NK-92 treated with Interleukin-12 subunit alpha and Interleukin-12 subunit beta, amount 100 ng/mL, for 24 hours (cell line): ENCODE measurements at regions not wholly inside any gene's neighbourhood (a gene's known extent, or its start where the extent isn't known, plus 50 kb on each side); places are given as distances from the start of the nearest gene placed in this dataset.

Experiments used
- DNase-seq: peaks from one replicate; lab custom pipeline; 2025; lab: John Stamatoyannopoulos, UW

DNA sequence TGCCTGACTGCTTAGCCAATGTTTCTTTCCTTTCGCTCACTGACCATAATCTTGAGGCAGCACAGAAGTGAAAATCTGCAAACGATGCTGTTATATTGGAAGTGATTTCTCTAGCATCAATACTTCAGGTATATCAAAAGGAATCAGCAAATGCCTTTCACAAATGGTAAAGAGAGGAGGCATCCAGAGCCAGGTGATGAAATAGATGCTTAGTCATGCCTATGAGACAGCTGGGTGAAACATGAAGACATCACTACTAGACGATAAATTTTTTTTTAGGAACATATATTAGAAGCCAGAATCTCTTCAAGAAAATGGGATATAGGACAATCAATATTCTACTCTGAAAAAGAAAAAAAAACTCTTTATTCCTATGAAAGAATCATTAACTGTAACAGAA lies 249.2 kb upstream of the SLC39A10 start:
- no peak for DNase-seq

DNA sequence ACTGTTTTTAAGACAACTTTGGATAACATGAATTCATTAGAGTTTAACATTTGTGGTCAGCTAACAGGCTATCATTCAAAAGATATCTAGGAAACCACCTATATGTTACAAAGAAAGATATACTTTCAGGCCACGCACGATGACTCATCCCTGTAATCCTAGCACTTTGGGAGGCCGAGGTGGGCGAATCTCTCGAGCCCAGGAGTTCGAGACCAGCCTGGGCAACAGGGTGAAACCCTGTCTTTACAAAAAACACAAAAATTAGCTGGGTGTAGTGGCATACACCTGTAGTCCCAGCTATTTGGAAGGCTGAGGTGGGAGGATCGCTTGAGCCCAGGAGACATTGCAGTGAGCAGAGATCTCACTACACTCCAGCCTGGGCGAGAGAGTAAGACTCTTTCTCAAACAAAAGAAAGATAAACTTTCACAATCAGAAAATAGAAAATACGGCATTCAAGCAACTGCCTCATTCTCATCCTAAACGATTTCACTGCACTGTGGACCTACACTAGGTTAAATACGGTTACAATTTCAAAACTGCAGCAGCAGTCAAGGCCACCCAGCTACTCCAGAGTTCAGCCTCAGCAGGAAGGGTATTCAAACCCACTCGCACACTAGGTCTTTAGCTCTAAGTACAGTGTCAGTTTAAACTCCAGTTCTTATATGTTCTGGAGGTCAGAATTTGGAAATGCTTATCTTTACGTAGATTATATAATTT lies 250.0 kb upstream of the SLC39A10 start:
- DNase-seq: no peak

DNA sequence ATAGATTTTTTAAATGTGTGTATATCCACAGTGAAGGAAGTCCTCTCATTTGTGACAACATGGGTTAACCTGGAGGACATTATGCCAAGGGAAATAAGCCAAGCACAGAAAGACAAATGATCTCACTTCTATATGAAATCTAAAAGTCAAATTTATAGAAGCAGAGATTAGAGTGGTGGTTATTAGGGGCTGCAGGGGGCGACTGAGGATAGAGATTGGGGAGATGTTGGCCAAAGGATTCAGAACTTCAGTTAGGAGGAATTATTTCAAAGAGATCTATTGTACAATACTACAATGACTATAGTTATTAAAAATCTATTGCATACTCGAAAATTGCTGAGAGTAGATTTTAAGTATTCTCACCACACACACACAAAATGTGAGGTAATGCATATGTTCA lies 252.4 kb upstream of the SLC39A10 start:
- DNase-seq: no peak

DNA sequence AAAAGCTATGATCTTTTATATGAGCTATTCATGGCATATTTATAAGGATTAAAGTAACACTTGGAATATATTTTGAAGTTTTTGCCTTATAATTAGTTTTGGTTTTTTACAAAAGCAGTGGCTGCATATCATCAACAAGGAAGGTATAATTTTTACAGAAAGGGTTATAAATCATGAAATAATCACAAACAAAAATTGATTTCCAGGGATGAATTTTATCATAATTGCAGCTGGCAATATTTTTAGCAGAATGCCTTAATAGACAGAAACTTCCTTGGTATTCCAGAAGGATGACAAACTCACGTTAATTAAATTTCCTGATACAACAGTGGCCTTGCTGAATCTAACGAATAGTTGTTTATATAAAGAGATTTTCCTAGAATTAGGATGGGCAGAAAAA lies 260.5 kb upstream of the SLC39A10 start:
- no peak for DNase-seq

DNA sequence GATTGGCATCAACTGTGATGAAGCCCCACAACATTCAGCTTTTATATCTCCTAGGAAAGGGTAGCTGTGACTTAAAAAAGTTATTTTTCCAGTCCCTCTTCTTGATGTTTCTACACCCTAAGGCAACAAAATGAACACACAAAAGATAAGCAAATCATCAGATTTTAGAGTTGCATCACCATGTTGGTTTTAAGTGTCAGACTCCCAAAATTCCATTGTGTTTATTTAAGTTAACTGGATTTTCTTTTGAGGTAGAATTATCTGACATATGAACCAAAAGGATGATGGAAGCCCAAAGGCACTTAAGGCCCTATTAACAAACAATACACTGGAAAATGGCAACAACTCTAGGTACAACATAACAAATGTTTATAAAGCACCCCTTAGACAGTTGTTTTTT lies 261.7 kb upstream of the SLC39A10 start:
- no peak for DNase-seq

DNA sequence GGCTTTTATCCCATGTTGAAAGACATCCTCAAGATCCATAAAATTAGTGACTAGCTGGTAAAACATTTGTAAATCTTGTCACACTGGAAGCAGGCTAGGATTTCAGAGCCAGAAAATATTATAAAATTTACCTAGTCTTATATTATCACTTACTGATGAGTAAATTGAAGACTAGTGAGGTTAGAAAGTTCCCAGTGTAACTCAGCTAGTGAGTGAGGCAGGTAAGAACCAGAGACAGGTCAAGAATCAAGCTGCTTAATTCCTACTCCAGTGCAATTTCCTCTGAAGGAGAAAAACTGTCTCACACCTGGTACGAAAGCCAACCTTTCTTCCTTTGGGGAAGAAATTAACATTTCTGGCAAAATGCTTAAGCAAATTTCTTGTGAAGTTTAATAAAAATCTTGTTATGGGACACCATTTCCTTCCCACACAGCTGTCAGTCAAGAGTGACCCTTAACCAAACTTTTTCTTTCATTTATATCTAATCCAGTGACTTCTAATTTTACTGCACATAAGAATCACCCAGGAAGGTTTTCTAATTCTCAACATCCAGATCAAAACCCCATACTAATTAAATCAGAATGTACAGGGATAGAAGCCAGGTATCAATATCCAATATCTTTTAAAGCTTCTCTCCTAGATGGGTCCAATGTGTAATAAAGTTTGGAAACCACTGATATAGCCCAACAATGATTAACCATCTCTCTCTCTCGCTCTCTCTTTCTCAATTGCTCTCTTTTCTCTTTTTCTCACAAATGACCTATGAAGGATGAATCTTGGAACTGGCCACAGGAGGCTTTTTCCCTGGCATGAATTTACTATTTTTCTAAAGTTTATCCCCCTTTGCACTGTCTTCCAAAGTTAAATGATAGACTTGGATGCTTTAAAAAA lies 264.3 kb upstream of the SLC39A10 start:
- no peak for DNase-seq

DNA sequence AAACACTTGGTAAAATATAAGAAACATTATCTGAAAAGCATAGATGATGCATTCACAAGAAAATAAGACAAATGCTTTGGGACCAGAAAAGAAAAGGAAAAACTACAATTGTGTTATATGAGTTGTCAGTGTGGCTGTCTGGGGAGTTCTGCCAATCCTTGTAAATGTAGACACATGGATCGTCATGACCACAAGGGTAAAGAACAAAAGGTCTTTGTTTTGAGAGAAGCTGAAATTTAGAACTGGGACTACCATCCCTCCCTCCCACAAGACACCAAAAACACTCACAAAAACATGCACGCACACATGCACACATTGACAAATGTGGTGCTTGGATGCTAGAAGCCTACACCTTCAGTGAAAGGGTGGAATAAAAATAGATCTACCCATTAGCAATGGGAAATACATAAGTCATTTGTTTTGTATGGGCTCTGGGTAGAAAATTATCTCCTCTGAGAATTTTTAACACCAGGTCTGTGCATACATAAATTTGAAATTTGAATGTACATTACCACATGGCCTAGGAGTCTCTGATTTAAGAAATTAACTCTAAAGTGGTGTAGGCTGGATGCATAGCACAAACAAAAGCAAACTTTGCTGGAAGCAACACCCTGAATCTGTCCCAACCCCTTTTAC lies 266.2 kb upstream of the SLC39A10 start:
- no peak for DNase-seq

DNA sequence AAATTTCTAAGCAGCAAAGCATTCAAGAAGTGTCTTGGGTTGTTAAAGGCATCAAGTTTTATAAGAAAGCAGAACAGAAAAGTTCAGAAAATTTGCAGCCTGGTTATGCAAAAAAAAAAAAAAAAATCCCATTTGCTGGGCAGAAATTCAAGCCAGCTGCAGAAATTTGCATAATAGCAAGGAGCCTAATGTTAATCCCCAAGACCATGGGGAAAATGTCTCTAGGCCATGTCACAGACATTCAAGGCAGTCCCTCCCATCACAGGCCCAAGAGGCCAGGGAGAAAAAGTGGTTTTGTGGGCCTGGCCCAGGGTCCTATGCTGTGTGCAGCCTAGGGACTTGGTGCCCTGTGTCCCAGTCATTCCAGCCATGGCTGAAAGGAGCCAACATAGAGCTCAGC lies 269.0 kb upstream of the SLC39A10 start:
- DNase-seq: no peak

DNA sequence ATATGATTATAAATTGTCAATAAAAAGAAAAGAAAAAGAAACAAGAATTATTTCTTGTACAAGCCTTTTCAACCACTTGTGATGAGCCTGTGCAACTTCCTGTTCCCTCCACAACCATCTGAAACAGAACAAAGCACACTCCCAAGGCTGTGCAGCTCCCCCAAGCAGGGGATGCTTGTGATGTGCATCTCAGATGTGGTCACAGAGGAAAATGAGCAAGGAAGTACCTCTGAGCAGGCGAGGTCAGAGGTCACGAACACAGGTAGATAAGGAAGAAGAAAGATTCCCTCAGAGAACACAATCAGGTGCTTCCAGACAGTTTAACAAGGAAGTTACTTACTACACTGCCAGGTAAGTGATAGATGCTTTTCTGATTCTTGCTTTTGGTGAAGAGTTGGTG lies 274.8 kb upstream of the SLC39A10 start:
- no peak for DNase-seq

DNA sequence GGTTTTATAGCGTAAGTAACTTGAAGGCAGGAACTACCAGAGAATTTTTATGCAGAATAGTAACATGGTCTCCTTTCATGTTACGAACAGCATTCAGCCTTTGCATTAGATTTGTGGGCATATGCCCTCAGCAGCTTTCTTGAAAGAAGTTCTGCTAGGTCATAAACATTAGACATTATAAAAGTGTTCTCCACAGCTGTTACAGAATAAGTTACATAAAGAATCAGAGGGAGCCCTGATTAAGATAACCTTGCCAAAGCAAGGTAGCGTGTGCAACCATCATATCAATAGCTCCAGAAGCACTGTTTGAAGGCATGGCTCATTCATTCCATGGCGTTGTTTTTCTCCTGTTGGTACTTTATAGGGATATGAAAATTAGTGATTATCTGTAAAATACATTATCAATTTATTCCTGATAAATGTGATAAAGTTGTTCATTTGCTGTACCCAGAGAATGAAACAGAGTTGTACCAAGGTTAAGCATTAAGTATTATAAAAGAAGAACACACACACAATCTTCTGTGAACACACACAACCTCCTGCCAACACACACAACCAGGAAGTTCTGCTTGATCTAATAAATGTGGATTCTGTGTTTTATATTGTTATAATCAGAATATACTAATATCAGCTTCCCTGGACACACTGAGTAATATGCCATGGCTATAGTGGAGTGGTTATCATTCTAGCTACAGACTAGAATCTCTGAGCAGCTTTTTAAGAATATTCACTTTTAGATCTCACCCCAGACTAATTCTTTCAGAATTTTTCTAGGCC lies 286.7 kb upstream of the SLC39A10 start:
- no peak for DNase-seq

DNA sequence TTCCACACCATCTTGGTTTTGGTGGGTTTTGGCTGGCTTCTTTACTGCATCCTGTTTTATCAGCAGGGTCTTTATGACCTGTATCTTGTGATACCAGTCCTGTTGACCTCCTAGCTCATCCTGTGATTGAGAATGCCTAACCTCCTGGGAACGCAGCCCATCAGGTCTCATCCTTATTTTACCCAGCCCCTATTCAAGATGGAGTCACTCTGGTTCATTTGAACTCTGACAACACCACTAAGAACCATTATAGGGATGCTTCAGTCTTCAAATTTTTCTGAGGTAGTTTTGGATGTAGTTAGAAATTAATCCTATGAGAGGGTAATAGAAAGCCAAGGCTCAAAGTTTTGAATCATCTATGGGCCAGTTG lies 287.8 kb upstream of the SLC39A10 start:
- no peak for DNase-seq

DNA sequence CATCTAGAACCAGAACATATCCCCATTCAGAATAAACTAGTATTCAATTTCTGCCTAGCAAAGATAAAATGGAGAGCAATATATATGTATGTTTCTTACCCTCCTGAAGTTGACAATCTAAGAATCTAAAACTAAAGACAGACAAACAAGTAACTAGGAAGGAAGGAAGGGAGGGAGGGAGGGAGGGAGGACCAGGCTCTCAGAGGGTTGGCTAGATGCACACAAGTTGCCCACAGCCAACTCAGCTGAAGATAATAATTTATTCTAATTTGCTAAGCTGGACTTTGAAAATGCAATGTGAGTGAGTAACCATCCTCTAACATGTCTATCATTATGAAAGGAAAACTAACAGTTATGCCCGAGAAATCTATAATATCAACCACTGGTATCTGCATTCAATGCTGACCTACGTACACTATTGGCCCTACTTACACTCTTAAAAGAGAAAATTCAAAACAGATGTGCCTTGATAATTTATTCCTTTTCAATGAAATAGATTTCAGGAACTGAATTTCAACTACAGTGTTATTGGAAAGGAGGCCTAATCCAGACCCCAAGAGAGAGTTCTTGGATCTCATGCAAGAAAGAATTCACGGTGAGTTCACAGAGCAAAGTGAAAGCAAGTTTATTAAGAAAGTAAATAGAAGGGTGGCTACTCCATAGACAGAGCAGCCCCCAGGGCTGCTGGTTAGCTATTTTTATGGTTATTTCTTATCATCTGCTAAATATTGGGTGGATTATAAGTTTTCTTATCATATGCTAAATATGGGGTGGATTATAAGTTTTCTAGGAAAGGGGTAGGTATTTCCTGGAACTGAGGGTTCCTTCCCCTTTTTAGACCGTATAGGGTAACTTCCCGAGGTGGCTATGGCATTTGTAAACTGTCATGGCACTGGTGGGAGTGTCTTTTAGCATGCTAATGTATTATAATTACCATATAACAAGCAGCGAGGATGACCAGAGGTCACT lies 288.5 kb upstream of the SLC39A10 start:
- DNase-seq: no peak

DNA sequence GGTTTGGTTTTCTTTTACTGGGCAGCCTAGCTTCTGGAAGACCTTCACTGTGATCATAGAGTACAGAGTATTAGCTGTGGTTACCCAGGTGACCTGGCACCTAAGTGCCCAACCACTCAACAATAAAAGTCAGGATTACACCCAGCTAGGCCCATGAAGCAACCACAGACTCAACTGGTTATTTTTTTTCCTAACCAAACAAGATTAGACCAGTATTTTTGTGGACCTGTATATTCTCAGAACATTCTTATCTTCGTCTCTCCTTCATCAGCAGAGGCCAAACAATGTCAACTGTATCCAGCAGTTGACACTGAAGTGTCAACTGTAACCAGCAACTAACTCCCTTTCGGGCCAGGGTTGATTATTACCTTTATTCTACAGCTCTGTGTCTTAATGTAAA lies 289.2 kb upstream of the SLC39A10 start:
- DNase-seq: no peak

DNA sequence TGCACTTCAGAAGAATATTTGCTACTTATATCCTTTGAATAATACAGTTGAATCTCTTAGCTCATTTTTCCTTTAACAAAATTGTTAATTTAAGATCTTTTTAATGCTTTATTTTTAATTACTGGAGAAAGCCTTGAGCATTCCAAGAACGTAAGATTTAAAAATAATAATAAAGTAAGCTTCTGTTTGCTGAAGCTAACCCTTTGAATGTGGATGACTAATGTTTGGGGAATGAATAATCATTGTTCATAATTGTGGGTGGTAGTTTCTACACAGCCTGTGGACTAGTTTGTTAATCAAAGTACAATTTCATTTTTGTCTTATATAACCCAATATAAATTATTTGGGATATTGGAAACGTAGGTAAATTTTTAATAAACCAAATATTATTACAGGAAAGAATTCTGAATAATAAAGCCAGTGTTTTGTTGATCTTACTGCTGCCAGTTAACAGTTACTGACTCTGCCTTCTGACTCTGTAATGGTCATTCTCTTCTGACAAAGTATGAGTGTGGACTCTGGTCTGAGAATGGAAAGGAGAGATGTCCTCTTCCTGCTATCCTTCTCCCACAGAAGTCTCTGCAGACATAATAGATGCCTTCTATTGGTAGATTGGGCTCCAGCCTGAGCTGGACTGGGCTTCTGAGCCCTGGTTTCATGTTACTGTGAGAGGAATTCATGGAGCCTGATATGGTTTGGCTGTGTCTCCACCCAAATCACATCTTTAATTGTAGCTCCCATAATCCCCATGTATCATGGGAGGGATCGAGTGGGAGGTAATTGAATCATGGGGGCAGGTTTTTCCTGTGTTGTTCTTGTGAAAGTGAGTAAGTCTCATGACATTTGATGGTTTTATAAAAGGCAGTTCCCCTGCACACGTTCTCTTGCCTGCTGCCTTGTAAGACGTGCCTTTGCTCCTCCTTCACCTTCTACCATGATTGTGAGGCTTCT lies 292.7 kb upstream of the SLC39A10 start:
- no peak for DNase-seq

DNA sequence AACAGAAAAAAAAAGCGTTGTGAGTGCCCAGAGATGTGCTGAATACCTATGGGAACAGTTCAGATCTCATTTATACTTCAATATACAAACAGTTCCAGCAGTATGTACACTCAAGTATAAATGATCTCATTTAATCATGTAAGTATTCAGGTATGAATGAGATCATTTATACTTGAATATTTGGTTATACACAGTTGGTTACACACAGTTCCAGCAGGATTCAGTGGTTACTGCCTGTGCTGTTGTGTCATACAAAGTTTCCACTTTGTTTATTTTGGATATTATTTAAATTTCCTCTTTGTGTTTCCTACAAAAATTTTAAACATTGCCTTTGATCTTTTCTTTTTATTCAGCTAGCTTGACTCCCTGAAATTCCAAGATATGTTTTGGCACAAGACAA lies 293.5 kb upstream of the SLC39A10 start:
- DNase-seq: no peak

DNA sequence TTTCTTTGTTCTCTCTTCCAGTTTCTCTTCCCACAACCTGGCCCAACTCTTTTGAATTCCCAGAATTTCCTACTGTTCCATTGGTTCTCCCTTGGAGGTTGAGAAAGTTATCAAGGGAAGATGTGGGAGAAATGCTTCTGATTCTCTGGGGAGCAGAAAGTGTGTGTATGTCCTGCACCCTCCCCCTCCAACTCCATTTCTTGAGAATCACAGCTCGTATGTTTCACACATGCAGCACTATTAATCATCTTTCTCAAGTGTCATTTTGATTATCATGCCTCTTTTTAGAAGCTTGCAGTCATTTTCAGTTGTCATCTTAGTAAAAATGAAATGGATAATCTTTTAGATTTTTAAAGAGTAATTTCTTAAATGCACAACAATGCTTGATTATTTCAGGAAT lies 296.8 kb upstream of the SLC39A10 start:
- DNase-seq: no peak

DNA sequence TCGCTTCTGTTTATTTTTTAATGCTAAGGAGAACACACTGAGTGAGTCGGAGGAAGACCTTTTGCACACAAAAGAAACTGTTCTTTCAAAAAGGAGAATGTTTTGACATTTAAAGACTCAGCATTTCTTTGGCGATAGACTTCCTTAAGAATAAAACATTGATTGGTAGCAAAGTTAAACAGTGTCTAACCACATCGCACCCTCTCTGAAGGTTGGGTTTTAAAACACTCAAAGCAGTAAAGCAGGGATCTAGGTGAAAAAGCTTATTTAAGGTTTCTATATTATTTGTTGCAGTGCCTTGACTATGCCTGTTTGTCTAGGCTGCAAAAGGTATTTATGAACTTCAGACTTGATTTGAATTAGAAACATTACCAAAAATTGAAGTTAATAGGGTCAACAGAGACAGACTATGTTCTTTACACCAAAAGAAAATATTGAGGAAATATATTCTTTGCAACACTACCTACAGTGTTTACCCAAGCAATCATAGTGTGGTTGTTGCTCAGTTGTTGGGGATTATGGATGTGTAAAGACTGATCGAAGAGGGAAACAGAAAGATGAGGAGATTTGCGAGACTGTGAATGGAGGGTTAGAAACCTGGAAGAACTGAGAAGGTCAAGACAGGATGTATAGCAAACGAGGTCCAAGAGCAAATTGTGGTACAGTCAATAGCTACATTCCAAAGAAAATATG lies 297.8 kb upstream of the SLC39A10 start:
- no peak for DNase-seq

DNA sequence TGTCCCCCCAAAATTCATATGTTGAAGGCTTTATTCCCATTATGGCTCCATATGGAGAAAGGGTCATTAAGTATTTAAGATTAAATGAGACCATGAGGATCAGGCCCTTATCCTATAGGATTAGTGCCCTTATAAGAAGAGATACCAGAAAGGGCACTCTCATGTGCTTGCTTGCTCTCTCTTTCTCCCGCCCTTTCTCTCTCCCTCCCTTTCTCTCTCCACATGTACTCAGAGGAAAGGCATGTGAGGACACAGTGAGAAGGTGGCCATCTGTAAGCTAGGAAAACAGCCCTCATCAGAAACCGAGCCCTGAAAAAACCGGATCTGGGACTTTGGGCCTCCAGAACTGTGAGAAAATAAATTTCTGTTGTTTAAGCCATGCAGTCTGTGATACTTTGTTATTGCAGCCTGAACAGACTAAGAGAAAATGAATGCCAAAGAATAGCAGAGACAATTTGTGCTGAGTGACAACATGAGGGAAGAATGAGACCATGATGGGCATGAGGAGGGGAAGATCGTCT lies 300.0 kb upstream of the SLC39A10 start:
- no peak for DNase-seq

DNA sequence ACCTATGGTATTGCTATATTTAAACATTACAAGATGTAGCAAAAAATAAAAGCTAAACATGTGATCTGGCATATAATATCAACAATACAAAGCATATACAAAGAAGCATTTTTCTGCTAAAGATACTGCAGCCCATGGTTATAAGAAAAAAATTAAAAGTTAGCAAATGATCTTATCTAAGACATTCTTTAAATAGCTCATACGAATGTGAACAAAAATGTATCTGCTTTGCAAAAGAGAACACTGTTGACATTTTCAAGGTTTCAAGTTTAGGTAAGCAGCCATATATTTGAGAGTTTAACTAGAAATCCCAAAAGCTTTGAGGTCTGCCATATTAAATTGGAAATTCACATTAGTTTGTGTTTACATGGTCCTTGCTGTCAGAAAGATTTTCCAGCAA lies 301.0 kb upstream of the SLC39A10 start:
- DNase-seq: no peak
